Small intestine (tissue), 7 donors: ENCODE measurements at regions not wholly inside any gene's neighbourhood (a gene's known extent, or its start where the extent isn't known, plus 50 kb on each side); places are given as distances from the start of the nearest gene placed in this dataset.

Experiments
- DNase-seq, 2 donors: peaks; one replicate each; pipeline versions ENCODE4 v3.0.0 to v3.0.0-alpha.2; 2013
- FAIRE-seq: peaks from 2 replicates; lab custom pipeline; 2012; peaks lifted over from hg19 to GRCh38; lab: Jason Lieb, UNC
- H3K27ac ChIP-seq, 3 donors: one replicate each; pipeline ENCODE4 v1.5.1; 2013; ENCODE audit warnings: low read length in 2 of 3, mild to moderate bottlenecking in 2 of 3, control low read depth in 1 of 3, inconsistent platforms in 1 of 3, low read depth in 1 of 3, moderate library complexity in 1 of 3
- H3K27me3 ChIP-seq, 3 donors: one replicate each; pipeline ENCODE4 v1.6.1; 2013; ENCODE audit warnings: low read length in 3 of 3, inconsistent platforms in 1 of 3; ENCODE audit not compliant: control insufficient read depth in 3 of 3, insufficient read depth in 3 of 3
- H3K36me3 ChIP-seq, 3 donors: one replicate each; pipeline ENCODE4 v1.6.1; 2013; ENCODE audit warnings: low read length in 3 of 3, inconsistent platforms in 1 of 3, low read depth in 1 of 3, mild to moderate bottlenecking in 1 of 3, moderate library complexity in 1 of 3; ENCODE audit not compliant: control insufficient read depth in 3 of 3, insufficient read depth in 2 of 3
- H3K4me1 ChIP-seq, 3 donors: one replicate each; pipeline ENCODE4 v1.6.1; 2013; ENCODE audit warnings: low read length in 2 of 3, inconsistent platforms in 1 of 3, low read depth in 1 of 3, mild to moderate bottlenecking in 1 of 3, moderate library complexity in 1 of 3; ENCODE audit not compliant: control insufficient read depth in 3 of 3, insufficient read depth in 2 of 3
- H3K4me3 ChIP-seq, 3 donors: one replicate each; pipeline ENCODE4 v1.5.1; 2013; ENCODE audit warnings: low read length in 3 of 3, control low read depth in 1 of 3, inconsistent platforms in 1 of 3, low read depth in 1 of 3, mild to moderate bottlenecking in 1 of 3, moderate library complexity in 1 of 3
- H3K9me3 ChIP-seq, 2 donors: one replicate each; pipeline ENCODE4 v1.6.1; 2013; ENCODE audit warnings: low read depth in 1 of 2, low read length in 1 of 2; ENCODE audit not compliant: control insufficient read depth in 2 of 2, insufficient read depth in 1 of 2
- WGBS, 3 donors: extraction: QIAGEN DNeasy Blood & Tissue Kit; methylation state at CpG; one replicate each; pipeline ENCODE4 v1.1.7; 2013; 5-methylcytosine and 5-hydroxymethylcytosine counted together
- donor health status: healthy with polysubstance abuse.
- donor health status: control.
- donor health status: control.
- donor health status: Bipolar disorder and iron deficiency.
- donor health status: healthy.

DNA sequence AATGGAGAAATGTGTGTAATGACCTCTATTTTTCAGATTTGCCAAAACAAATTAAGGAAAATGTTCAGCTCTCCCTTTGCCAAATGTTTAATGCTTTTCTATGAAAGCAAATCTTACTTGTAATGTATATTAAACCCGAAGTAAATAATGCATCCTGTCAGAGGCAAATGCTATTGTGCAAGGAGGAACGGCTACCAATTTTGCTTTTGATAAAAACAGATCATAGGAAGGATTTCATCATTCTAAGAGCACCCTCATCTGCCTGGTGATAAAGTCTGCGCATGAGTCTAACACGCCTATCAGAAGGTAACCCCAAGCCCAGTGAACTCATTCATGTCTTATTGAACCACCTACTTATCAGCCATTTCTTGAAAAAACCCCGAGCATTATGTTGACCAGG lies 412.4 kb upstream of the MKI67 start:
- Histone ChIP-seq H3K4me3 (no peak overlapping the region), H3K27me3 (peaks cover 5 to 36% (median 23%) of the 10 kb centered on the region in 3 donors), H3K9me3 (no peaks in the 10 kb centered on the region), H3K36me3 (no peaks in the 10 kb centered on the region), H3K27ac (no peak overlapping the region), H3K4me1 (no peaks in the 10 kb centered on the region)
- FAIRE-seq, result no peak
- 40 to 63% (median 56%) methylated on average over 5 of the region's 5 CpGs for WGBS, 3 donors
- DNase-seq, result no peak

DNA sequence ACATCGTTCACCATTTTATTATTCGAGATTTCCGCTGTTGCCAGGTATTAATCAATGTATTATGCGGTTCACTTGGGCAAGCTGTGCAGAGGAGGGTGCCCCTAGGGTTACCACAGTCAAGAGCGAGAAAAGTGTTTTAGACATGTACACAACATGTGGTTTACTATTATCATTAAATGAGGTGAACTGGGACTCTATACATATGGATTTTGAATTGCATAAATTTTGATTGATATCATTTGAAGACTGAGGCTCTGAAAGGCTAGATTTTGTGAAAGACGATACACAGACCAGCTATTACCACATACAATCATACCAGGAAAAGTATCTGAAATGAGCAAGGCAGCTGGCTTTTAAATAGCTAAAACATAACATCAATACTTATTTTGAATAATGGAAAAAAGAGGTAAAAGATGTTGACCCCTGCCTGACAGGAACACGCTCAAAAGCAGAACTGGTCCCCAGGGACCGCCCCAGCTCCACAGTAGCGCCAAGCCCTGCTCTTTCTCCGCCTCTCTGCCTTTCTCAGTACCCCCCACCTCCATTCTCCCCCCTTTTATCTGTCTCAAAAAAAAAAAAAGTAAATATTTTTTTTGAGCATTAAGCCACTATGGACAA lies 413.4 kb upstream of the MKI67 start:
- Histone ChIP-seq H3K9me3 (no peaks in the 10 kb centered on the region), H3K36me3 (no peaks in the 10 kb centered on the region), H3K4me1 (no peaks in the 10 kb centered on the region), H3K27ac (no peak overlapping the region), H3K4me3 (no peak overlapping the region), H3K27me3 (peaks cover 5 to 34% (median 20%) of the 10 kb centered on the region in 3 donors)
- DNase-seq, result no peak
- no peak for FAIRE-seq
- WGBS, 3 donors, result 53 to 63% (median 53%) methylated on average over 10 of the region's 10 CpGs

DNA sequence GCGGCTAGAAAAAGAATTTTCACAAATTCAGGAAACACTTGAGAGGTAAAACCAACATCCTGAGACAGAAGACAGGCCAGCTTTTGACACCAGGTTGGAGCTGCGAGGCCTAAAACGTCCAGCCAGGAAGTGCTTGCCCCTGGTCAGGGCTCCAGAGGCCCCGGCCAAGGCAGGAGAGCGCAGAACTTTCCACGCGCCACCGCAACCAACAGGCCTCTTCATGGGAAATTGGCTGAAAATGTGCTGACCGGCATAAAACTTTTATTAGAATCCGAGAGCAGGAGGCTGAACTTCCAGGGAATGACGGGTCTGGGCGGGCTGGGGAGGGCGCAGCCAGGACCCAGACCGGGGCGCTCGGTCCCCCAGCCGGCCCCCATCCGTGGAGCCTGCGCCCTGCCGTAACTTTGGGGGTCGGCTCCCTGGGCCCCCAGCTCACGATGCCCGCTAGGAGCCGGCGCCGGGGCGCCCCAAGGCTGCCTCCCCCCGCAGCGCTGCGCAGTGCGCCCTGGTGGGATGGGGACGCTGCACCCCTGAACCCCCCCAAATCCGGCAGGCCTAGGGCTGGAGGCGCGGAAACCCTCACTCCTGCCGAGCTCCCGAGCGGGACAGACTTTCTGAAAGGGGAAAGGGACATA lies 414.0 kb upstream of the MKI67 start:
- Histone ChIP-seq H3K27ac (no peak overlapping the region), H3K9me3 (no peaks in the 10 kb centered on the region), H3K36me3 (no peaks in the 10 kb centered on the region), H3K4me1 (no peaks in the 10 kb centered on the region), H3K4me3 (no peak overlapping the region), H3K27me3 (peaks cover 5 to 29% (median 18%) of the 10 kb centered on the region in 3 donors)
- FAIRE-seq (no peak), DNase-seq (no peak)
- 12 to 15% (median 14%) methylated on average over 38 of the region's 38 CpGs for WGBS, 3 donors

DNA sequence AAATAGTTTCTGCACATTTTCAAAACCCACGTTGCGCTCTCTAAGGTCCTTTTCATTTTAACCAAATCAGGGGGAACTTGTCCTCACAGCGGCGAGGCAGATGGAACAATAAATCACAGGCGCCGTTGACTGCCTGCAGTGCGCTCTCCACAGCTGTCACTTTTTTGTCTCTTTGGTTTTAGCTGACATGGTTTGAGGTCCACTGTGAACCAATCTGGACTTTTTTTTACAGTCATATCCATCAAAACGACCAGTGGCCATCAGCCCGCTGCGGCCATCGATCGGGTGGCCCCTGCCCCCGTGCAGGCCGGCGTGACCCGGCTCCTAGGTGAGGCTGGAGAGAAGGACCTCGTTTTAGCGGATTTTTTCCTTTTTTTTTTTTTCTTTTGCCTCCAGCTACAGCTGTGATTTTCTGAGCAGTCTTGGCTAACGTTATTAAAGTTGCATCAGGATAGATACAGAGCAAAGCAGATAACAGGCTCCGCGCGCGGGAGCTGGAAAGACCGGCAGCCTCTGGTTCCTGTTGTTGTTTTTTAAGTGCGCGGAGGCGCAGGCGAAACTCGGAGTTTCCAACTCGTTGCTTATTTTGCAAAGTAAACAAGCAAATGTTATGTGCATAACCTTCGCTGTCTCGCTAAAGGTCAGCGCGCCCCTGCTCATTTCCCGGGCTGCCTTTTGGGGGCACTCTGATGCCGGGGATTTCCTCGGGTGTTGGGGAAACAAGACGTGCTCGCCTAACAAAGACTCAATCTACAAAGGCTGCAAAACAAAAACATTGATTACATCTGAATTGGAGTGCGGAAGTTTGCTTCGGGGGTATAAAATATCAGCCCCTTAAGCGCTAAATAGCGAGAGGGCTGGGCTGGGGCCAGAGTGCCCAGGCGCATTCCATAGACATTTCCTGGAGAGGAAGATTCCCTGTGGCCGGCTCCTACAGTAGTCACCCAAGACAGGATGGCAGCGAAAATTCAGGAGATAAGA lies 414.8 kb upstream of the MKI67 start:
- H3K36me3 ChIP-seq, result no peaks in the 10 kb centered on the region
- 3 to 7% (median 5%) methylated on average over 46 of the region's 46 CpGs for WGBS, 3 donors
- no peak overlapping the region for H3K27ac ChIP-seq
- DNase-seq (peak; percentile 1 to 29), FAIRE-seq (no peak)
- H3K4me3 ChIP-seq, result no peak overlapping the region
- no peaks in the 10 kb centered on the region for H3K9me3 ChIP-seq
- H3K4me1 ChIP-seq, result no peaks in the 10 kb centered on the region
- H3K27me3 ChIP-seq, result peaks cover 5 to 28% (median 17%) of the 10 kb centered on the region in 3 donors

DNA sequence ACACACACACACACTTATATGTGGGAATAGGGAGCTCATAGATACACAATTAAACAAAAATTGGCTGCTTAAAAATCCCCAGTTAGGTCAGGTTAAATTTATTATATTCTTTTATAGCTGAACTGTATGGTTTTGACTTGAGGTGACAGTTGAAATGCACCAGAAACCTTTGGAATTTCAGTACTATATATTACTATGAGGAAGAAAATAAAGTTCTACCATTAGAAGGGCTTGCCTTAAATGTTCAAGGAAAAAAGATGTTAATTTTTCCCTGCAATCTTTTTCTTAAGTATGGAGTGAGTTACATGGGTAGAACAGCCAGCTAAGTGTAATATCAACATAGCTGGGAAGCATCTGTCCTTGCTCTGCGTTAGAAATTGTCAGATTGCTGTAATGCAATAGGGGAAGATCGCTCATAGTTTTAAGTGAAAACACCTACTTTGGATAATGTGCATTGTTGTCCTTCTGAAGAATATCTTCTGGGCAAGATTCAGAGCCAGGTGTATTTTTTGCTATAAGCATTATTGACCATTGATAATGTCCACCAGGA lies 415.8 kb upstream of the MKI67 start:
- Histone ChIP-seq H3K36me3 (no peaks in the 10 kb centered on the region), H3K27ac (no peak overlapping the region), H3K4me3 (no peak overlapping the region), H3K27me3 (peaks cover 5 to 28% (median 14%) of the 10 kb centered on the region in 3 donors), H3K4me1 (no peaks in the 10 kb centered on the region), H3K9me3 (no peaks in the 10 kb centered on the region)
- DNase-seq (no peak), FAIRE-seq (no peak)
- whole genome bisulfite sequencing, 3 donors, result 65 to 73% (median 67%) methylated on average over 2 of the region's 2 CpGs

DNA sequence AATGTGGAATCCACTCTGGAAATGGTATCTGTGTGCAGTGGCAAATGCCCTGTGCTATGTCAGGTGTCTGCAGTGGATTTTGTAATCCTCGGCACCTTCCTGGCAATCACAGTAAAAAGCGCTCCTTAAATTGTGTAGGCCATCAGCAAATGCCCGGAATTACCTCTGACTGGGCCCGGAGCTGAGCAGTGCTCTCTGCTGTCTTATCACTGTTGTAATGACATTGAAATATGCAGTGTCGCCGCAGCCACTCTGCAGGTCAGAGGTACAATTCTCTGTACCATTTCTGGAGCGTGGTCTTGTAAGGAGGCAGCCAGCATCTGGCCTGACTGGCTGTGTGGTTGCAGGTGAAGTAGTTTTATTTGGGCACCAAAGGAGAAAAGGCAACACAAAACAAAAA lies 416.4 kb upstream of the MKI67 start:
- WGBS, 3 donors, result 32 to 75% (median 53%) methylated on average over 7 of the region's 7 CpGs
- Histone ChIP-seq H3K36me3 (no peaks in the 10 kb centered on the region), H3K27me3 (peaks cover 5 to 28% (median 14%) of the 10 kb centered on the region in 3 donors), H3K27ac (no peak overlapping the region), H3K9me3 (no peaks in the 10 kb centered on the region), H3K4me3 (no peak overlapping the region), H3K4me1 (no peaks in the 10 kb centered on the region)
- FAIRE-seq (no peak), DNase-seq (no peak)

DNA sequence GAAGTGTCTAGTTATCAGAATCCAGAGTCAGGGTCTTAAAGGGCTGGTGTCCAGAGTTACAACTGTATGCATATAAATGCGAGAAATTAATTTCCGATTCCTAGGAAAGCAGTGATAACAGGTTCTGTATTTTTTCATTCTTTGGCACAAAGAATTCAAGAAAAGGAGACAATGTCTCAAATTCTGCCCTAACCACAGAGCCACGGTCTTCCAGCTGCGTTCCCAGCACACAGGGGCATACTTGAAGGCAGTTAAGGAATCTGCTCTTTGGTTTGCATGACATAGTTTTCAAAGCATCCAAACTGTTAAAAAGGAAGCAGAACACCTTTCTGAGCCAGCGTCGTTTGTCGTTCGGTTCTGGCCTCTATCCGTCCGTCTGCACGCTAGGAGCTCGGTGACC lies 416.9 kb upstream of the MKI67 start:
- Histone ChIP-seq H3K4me1 (no peaks in the 10 kb centered on the region), H3K27ac (no peak overlapping the region), H3K9me3 (no peaks in the 10 kb centered on the region), H3K4me3 (no peak overlapping the region), H3K27me3 (peaks cover 5 to 28% (median 14%) of the 10 kb centered on the region in 3 donors), H3K36me3 (no peaks in the 10 kb centered on the region)
- WGBS, 3 donors, result 86 to 88% (median 87%) methylated on average over 12 of the region's 12 CpGs
- no peak for FAIRE-seq
- DNase-seq, result no peak

DNA sequence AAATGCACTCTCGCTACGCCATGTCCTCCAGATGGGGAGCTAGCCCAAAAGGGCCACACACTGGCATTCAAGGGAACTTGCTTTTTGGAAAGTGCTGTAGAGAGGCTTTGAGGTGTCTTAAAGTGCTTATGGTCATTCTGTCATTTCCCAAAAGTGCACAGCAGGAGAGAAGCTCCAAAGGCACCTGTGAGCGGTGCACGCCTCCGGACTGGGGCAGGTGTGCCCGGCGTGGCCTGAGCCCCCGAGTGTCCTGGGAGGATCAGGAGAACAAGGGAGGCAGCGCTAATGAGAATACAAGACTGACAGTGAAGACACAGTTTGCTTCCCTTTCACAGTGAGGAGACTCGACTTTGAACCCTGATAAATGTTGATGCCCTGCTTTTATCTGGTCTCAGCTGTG lies 419.0 kb upstream of the MKI67 start:
- Histone ChIP-seq H3K27me3 (peaks cover 3 to 16% (median 11%) of the 10 kb centered on the region in 3 donors), H3K27ac (no peak overlapping the region), H3K4me1 (no peaks in the 10 kb centered on the region), H3K4me3 (no peak overlapping the region), H3K9me3 (no peaks in the 10 kb centered on the region), H3K36me3 (no peaks in the 10 kb centered on the region)
- FAIRE-seq (no peak), DNase-seq (no peak)
- 80 to 86% (median 82%) methylated on average over 10 of the region's 10 CpGs for WGBS, 3 donors
